H9 (cell line): ENCODE measurements at regions not wholly inside any gene's neighbourhood (a gene's known extent, or its start where the extent isn't known, plus 50 kb on each side); places are given as distances from the start of the nearest gene placed in this dataset.

Experiments
- DNase-seq: peaks from one replicate; pipeline ENCODE4 v3.0.0-alpha.2; 2017
- H2AFZ ChIP-seq: one replicate; pipeline ENCODE4 v1.6.1; 2013; ENCODE audit warnings: mild to moderate bottlenecking, low read length, control low read depth, moderate library complexity
- H2AK5ac ChIP-seq: 2 replicates; pipeline ENCODE4 v1.6.1; 2013; ENCODE audit warnings: low read length, control low read depth, mixed read lengths; ENCODE audit not compliant: insufficient read length
- H2BK120ac ChIP-seq: one replicate; pipeline ENCODE4 v1.6.1; 2013; ENCODE audit warnings: low read depth, mild to moderate bottlenecking, low read length, control low read depth, inconsistent platforms; ENCODE audit not compliant: poor library complexity, severe bottlenecking
- H2BK12ac ChIP-seq: 2 replicates; pipeline ENCODE4 v1.6.1; 2013; ENCODE audit warnings: low read length, control low read depth, mixed read lengths, low read depth; ENCODE audit not compliant: insufficient read length
- H2BK15ac ChIP-seq: 2 replicates; pipeline ENCODE4 v1.6.1; 2013; ENCODE audit warnings: low read depth, low read length, control low read depth
- H2BK20ac ChIP-seq: one replicate; pipeline ENCODE4 v1.6.1; 2013; ENCODE audit warnings: low read depth, mild to moderate bottlenecking, low read length, control low read depth, inconsistent platforms; ENCODE audit not compliant: poor library complexity, severe bottlenecking
- H2BK5ac ChIP-seq: 2 replicates; pipeline ENCODE4 v1.6.1; 2013; ENCODE audit warnings: low read length, control low read depth, mixed read lengths; ENCODE audit not compliant: insufficient read length
- H3K14ac ChIP-seq: 2 replicates; pipeline ENCODE4 v1.6.1; 2013; ENCODE audit warnings: low read length, control low read depth; ENCODE audit not compliant: insufficient read depth
- H3K18ac ChIP-seq: 2 replicates; pipeline ENCODE4 v1.6.1; 2013; ENCODE audit warnings: low read depth, mild to moderate bottlenecking, mixed read lengths, low read length, control low read depth; ENCODE audit not compliant: insufficient read length
- H3K23ac ChIP-seq: 2 replicates; pipeline ENCODE4 v1.6.1; 2013; ENCODE audit warnings: low read length, control low read depth, mixed read lengths, low read depth; ENCODE audit not compliant: insufficient read length
- H3K23me2 ChIP-seq: 2 replicates; pipeline ENCODE4 v1.6.1; 2013; ENCODE audit warnings: low read depth, mild to moderate bottlenecking, mixed read lengths, low read length, control low read depth; ENCODE audit not compliant: insufficient read length, poor library complexity, severe bottlenecking
- H3K27ac ChIP-seq: 2 replicates; pipeline ENCODE4 v1.5.1; 2013; ENCODE audit warnings: low read length, control low read depth, mixed read lengths, low read depth; ENCODE audit not compliant: insufficient read length
- H3K27me3 ChIP-seq: 2 replicates; pipeline ENCODE4 v1.6.1; 2013; ENCODE audit warnings: low read length, control low read depth, inconsistent platforms; ENCODE audit not compliant: insufficient read depth
- H3K4ac ChIP-seq: 2 replicates; pipeline ENCODE4 v1.6.1; 2013; ENCODE audit warnings: low read depth, mild to moderate bottlenecking, control low read depth, inconsistent platforms, low read length, moderate library complexity
- H3K4me1 ChIP-seq: 2 replicates; pipeline ENCODE4 v1.6.1; 2013; ENCODE audit warnings: low read length, control low read depth, inconsistent platforms; ENCODE audit not compliant: insufficient read depth
- H3K4me2 ChIP-seq: 2 replicates; pipeline ENCODE4 v1.6.1; 2013; ENCODE audit warnings: low read length, control low read depth, mixed read lengths; ENCODE audit not compliant: insufficient read length, insufficient read depth
- H3K56ac ChIP-seq: 2 replicates; pipeline ENCODE4 v1.6.1; 2013; ENCODE audit warnings: low read depth, mild to moderate bottlenecking, mixed read lengths, low read length, control low read depth; ENCODE audit not compliant: insufficient read length
- H3K79me1 ChIP-seq: 2 replicates; pipeline ENCODE4 v1.6.1; 2013; ENCODE audit warnings: low read depth, mild to moderate bottlenecking, moderate library complexity, low read length, control low read depth, inconsistent platforms; ENCODE audit not compliant: insufficient read depth, poor library complexity, severe bottlenecking
- H3K79me2 ChIP-seq: 2 replicates; pipeline ENCODE4 v1.6.1; 2013; ENCODE audit warnings: low read length, control low read depth, inconsistent platforms; ENCODE audit not compliant: insufficient read depth
- H3K9ac ChIP-seq: 2 replicates; pipeline ENCODE4 v1.6.1; 2013; ENCODE audit warnings: low read length, control low read depth, mixed read lengths; ENCODE audit not compliant: insufficient read length; ENCODE audit errors: extremely low read depth
- H3K9me3 ChIP-seq: one replicate; pipeline ENCODE4 v1.6.1; 2013; ENCODE audit warnings: low read depth, low read length, inconsistent platforms; ENCODE audit not compliant: control insufficient read depth
- H3T11ph ChIP-seq: one replicate; pipeline ENCODE4 v1.6.1; 2013; ENCODE audit warnings: mild to moderate bottlenecking, low read length, control low read depth, inconsistent platforms
- H4K20me1 ChIP-seq: one replicate; pipeline ENCODE4 v1.6.1; 2013; ENCODE audit not compliant: control insufficient read depth, insufficient read length, insufficient read depth
- H4K5ac ChIP-seq: 2 replicates; pipeline ENCODE4 v1.6.1; 2013; ENCODE audit warnings: low read depth, mild to moderate bottlenecking, mixed read lengths, low read length, control low read depth; ENCODE audit not compliant: insufficient read length
- H4K8ac ChIP-seq: replicated peaks from 2 replicates; pipeline ENCODE4 v1.6.1; 2013; ENCODE audit warnings: low read length, control low read depth, mixed read lengths, low read depth; ENCODE audit not compliant: insufficient read length
- H4K91ac ChIP-seq: 2 replicates; pipeline ENCODE4 v1.6.1; 2013; ENCODE audit warnings: low read depth, mild to moderate bottlenecking, moderate library complexity, mixed read lengths, low read length, control low read depth; ENCODE audit not compliant: insufficient read length
- H3K27ac Mint-ChIP-seq, 3 experiments: 2 replicates in 2 of 3; 3 replicates in 1 of 3; pipeline ENCODE4 v1.8.0; 2020 to 2021; ENCODE audit warnings: mixed read lengths in 3 of 3, mild to moderate bottlenecking in 1 of 3, moderate library complexity in 1 of 3
- H3K27me3 Mint-ChIP-seq: 2 replicates; pipeline ENCODE4 v1.8.0; 2021; ENCODE audit warnings: low read depth, mild to moderate bottlenecking, moderate library complexity, mixed read lengths
- H3K36me3 Mint-ChIP-seq, 3 experiments: 2 replicates in 2 of 3; 3 replicates in 1 of 3; pipeline ENCODE4 v1.8.0; 2020 to 2021; ENCODE audit warnings: low read depth in 3 of 3, mixed read lengths in 3 of 3; ENCODE audit not compliant: insufficient read depth in 1 of 3
- H3K4me1 Mint-ChIP-seq, 2 experiments: 2 replicates each; pipeline ENCODE4 v1.8.0; 2020; ENCODE audit warnings: mixed read lengths in 2 of 2
- H3K4me3 Mint-ChIP-seq, 2 experiments: 2 replicates in 1 of 2; 3 replicates in 1 of 2; pipeline ENCODE4 v1.8.0; 2020 to 2021; ENCODE audit warnings: mild to moderate bottlenecking in 2 of 2, mixed read lengths in 2 of 2, moderate library complexity in 1 of 2
- H3K9me3 Mint-ChIP-seq, 2 experiments: 2 replicates in 1 of 2; 3 replicates in 1 of 2; pipeline ENCODE4 v1.8.0; 2020; ENCODE audit warnings: mild to moderate bottlenecking in 2 of 2, mixed read lengths in 2 of 2, moderate library complexity in 1 of 2
- WGBS: extraction: QIAGEN DNeasy Blood & Tissue Kit; methylation state at CpG from one replicate; pipeline ENCODE4 v1.1.7; 2013; ENCODE audit warnings: missing lambda C conversion rate, low lambda C conversion rate, mixed read lengths; ENCODE audit not compliant: insufficient read length; ENCODE audit errors: extremely low coverage; 5-methylcytosine and 5-hydroxymethylcytosine counted together
- TF ChIP-seq, protein P1 (sequence below): fragments of 200-600 bp; sonication (generic); conservative IDR thresholded peaks from 3 replicates; pipeline ENCODE4 v1.8.0; 2021; ENCODE audit warnings: antibody characterized with exemption, mild to moderate bottlenecking

DNA sequence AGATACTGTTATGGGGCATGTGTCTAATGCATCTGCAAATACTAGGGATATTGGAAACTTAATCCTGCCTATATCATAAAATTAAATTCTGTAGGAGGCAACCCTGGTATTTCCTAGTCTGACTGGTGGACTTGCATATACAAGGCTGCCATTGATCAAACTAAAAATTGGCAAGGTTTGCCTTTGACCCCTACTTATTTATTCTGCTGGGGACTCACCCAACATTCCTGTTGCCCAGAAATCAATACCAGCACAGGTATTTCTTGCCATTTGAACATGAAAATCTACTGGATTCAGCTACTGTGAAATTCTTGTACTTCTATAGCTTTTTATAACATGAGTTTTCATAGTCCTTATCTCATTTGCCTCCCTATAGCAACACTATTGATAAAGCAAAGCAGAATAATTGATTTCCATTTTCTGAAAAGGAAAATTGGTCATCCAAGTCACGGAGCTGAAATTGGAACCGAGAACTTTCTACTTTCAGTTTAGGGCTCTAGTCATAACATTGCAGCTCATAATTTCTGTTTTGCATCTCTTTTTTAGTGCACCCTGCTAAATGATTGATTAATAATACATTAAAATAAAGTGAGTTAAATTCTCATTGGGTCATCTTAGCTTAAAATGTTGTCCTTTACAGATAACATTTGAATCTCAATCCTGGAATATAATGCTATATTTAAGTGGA lies 365.2 kb downstream of the MFSD1 start:
- no peak overlapping the region for H2BK12ac ChIP-seq
- no peaks in the 10 kb centered on the region for H3K27me3 ChIP-seq
- H3K27ac ChIP-seq: no peak overlapping the region
- H2AK5ac ChIP-seq: no peak overlapping the region
- no peaks in the 10 kb centered on the region for H3K23me2 ChIP-seq
- H2BK20ac ChIP-seq: no peak overlapping the region
- no peak overlapping the region for H3K18ac ChIP-seq
- no peak overlapping the region for H3K23ac ChIP-seq
- no peaks in the 10 kb centered on the region for H3K9me3 ChIP-seq
- no peaks in the 10 kb centered on the region for H3K79me1 ChIP-seq
- H4K91ac ChIP-seq: no peak overlapping the region
- no peak overlapping the region for H3K27ac Mint-ChIP-seq
- no peak overlapping the region for H3K56ac ChIP-seq
- no peaks in the 10 kb centered on the region for H3K79me2 ChIP-seq
- no peak overlapping the region for H3T11ph ChIP-seq
- H2BK15ac ChIP-seq: no peak overlapping the region
- H3K9me3 Mint-ChIP-seq: no peaks in the 10 kb centered on the region
- no peak overlapping the region for H2BK5ac ChIP-seq
- no peaks in the 10 kb centered on the region for H3K27me3 Mint-ChIP-seq
- H3K4me1 ChIP-seq: no peaks in the 10 kb centered on the region
- TF ChIP-seq, protein P1, sequence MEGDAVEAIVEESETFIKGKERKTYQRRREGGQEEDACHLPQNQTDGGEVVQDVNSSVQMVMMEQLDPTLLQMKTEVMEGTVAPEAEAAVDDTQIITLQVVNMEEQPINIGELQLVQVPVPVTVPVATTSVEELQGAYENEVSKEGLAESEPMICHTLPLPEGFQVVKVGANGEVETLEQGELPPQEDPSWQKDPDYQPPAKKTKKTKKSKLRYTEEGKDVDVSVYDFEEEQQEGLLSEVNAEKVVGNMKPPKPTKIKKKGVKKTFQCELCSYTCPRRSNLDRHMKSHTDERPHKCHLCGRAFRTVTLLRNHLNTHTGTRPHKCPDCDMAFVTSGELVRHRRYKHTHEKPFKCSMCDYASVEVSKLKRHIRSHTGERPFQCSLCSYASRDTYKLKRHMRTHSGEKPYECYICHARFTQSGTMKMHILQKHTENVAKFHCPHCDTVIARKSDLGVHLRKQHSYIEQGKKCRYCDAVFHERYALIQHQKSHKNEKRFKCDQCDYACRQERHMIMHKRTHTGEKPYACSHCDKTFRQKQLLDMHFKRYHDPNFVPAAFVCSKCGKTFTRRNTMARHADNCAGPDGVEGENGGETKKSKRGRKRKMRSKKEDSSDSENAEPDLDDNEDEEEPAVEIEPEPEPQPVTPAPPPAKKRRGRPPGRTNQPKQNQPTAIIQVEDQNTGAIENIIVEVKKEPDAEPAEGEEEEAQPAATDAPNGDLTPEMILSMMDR: no peak
- no peak overlapping the region for H3K14ac ChIP-seq
- peaks cover 0 to 4% of the 10 kb centered on the region in 2 experiments; a peak in 1 of 4 replicates for H3K4me1 Mint-ChIP-seq
- no peaks in the 10 kb centered on the region for H4K20me1 ChIP-seq
- H3K4me3 Mint-ChIP-seq: no peak overlapping the region
- H3K4ac ChIP-seq: no peak overlapping the region
- no peak for DNase-seq
- H4K8ac ChIP-seq: no peak overlapping the region
- H3K36me3 Mint-ChIP-seq: no peaks in the 10 kb centered on the region
- H3K4me2 ChIP-seq: no peak overlapping the region
- H4K5ac ChIP-seq: no peak overlapping the region
- no peak overlapping the region for H2BK120ac ChIP-seq
- H3K9ac ChIP-seq: no peak overlapping the region
- no CpG with 5 or more reads among the region's 2 CpGs for WGBS
- no peak overlapping the region for H2AFZ ChIP-seq
